ENCODE measurements at regions not wholly inside any gene's neighbourhood (a gene's known extent, or its start where the extent isn't known, plus 50 kb on each side); places are given as distances from the start of the nearest gene placed in this dataset.

- Histone ChIP-seq H3K4me3 (replicated peaks in 1 of 3) (no peak overlapping the region), H3K27ac (no peak overlapping the region), H3K9me3 (no peaks in the 10 kb centered on the region), H3K4me1 (no peaks in the 10 kb centered on the region), H3K27me3 (no peaks in the 10 kb centered on the region), H3K36me3 (no peaks in the 10 kb centered on the region)
- intact Hi-C loops (cut with DNase I): no loop called here
- WGBS, 2 donors: 55 to 58% methylated on average over 6 of the region's 6 CpGs
- DNase-seq: no peak
- no peak for TF ChIP-seq POLR2A (IDR thresholded peaks at IDR 0.05)
- TF ChIP-seq, protein P1, sequence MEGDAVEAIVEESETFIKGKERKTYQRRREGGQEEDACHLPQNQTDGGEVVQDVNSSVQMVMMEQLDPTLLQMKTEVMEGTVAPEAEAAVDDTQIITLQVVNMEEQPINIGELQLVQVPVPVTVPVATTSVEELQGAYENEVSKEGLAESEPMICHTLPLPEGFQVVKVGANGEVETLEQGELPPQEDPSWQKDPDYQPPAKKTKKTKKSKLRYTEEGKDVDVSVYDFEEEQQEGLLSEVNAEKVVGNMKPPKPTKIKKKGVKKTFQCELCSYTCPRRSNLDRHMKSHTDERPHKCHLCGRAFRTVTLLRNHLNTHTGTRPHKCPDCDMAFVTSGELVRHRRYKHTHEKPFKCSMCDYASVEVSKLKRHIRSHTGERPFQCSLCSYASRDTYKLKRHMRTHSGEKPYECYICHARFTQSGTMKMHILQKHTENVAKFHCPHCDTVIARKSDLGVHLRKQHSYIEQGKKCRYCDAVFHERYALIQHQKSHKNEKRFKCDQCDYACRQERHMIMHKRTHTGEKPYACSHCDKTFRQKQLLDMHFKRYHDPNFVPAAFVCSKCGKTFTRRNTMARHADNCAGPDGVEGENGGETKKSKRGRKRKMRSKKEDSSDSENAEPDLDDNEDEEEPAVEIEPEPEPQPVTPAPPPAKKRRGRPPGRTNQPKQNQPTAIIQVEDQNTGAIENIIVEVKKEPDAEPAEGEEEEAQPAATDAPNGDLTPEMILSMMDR (IDR thresholded peaks at IDR 0.05): no peak
Measured at GRCh38 chr1:101526813-101527212, 290.0 kb downstream of the S1PR1 start.

GRCh38 chr1:101532377-101532776 lies 295.6 kb downstream of the S1PR1 start:
- H3K27me3 ChIP-seq: no peaks in the 10 kb centered on the region
- H3K9me3 ChIP-seq: no peaks in the 10 kb centered on the region
- H3K4me3 ChIP-seq (replicated peaks in 1 of 3): no peak overlapping the region
- DNase-seq: no peak
- WGBS, 2 donors: 49% methylated on average over 1 of the region's 1 CpG
- H3K27ac ChIP-seq: no peak overlapping the region
- H3K36me3 ChIP-seq: no peaks in the 10 kb centered on the region
- intact Hi-C loops (cut with DNase I): no loop called here
- TF ChIP-seq, protein P1 (IDR thresholded peaks at IDR 0.05): no peak
- no peak for TF ChIP-seq POLR2A (IDR thresholded peaks at IDR 0.05)
- H3K4me1 ChIP-seq: no peaks in the 10 kb centered on the region

DNA sequence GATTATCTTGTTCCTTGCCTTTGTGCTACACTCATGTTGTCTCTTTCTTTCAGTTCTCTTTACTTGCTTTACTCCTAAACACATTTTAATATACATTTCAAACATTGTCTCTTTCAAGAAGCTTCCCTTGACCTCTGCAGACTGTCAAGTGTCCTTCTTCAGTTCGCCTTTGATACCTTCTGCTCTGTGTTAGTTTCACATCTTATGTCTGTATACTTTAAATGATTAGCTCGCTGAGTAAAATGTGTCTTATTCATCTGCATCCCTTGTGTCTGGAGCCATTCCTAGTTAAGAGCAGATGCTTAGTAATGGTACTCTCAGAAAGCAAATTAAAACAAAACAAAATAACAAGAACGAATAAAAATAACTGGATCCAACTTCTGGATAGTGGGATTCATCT lies 303.3 kb downstream of the S1PR1 start:
- Histone ChIP-seq H3K27me3 (no peaks in the 10 kb centered on the region), H3K4me3 (replicated peaks in 1 of 3) (no peak overlapping the region), H3K4me1 (no peaks in the 10 kb centered on the region), H3K36me3 (no peaks in the 10 kb centered on the region), H3K27ac (no peak overlapping the region), H3K9me3 (no peaks in the 10 kb centered on the region)
- no peak for TF ChIP-seq POLR2A (IDR thresholded peaks at IDR 0.05)
- TF ChIP-seq, protein P1 (IDR thresholded peaks at IDR 0.05): no peak
- WGBS, 2 donors: 83 to 89% methylated on average over 3 of the region's 3 CpGs
- DNase-seq: no peak
- intact Hi-C loops (cut with DNase I): no loop called here

GRCh38 chr1:101546885-101547284 lies 310.1 kb downstream of the S1PR1 start:
- intact Hi-C loops (cut with DNase I): no loop called here
- Histone ChIP-seq H3K4me1 (no peaks in the 10 kb centered on the region), H3K36me3 (no peaks in the 10 kb centered on the region), H3K4me3 (replicated peaks in 1 of 3) (no peak overlapping the region), H3K27ac (no peak overlapping the region), H3K9me3 (no peaks in the 10 kb centered on the region), H3K27me3 (no peaks in the 10 kb centered on the region)
- no peak for TF ChIP-seq POLR2A (IDR thresholded peaks at IDR 0.05)
- TF ChIP-seq, protein P1 (IDR thresholded peaks at IDR 0.05): no peak
- WGBS, 2 donors: 1 to 50% methylated on average over 1 of the region's 1 CpG
- no peak for DNase-seq

DNA sequence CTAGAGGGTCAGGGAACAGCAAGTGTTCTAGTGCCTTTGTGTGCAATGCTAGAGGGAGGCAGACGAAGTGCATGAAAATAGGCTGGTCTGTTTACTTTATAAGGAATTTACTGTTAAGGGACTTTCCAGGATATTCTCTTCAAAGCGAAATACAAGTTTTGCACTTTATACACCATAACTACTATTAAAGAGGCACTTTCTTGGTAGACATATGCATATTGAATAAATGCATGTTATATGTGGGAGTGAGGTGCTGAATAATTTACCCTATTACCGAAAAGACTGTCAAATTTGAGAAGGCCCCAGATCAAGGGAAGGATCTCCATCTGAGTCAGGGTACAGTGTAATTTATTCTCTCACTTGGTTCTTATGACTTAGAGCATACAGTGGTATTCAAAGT lies 310.5 kb downstream of the S1PR1 start:
- H3K4me1 ChIP-seq: no peaks in the 10 kb centered on the region
- no peak for DNase-seq
- no peak overlapping the region for H3K4me3 ChIP-seq (replicated peaks in 1 of 3)
- H3K9me3 ChIP-seq: no peaks in the 10 kb centered on the region
- 61 to 74% methylated on average over 3 of the region's 3 CpGs for WGBS, 2 donors
- no peaks in the 10 kb centered on the region for H3K36me3 ChIP-seq
- TF ChIP-seq, protein P1 (IDR thresholded peaks at IDR 0.05): no peak
- no peak for TF ChIP-seq POLR2A (IDR thresholded peaks at IDR 0.05)
- intact Hi-C loops (cut with DNase I): no loop called here
- no peaks in the 10 kb centered on the region for H3K27me3 ChIP-seq
- no peak overlapping the region for H3K27ac ChIP-seq
